NOMO-1 (cell line): ENCODE measurements at regions not wholly inside any gene's neighbourhood (a gene's known extent, or its start where the extent isn't known, plus 50 kb on each side); places are given as distances from the start of the nearest gene placed in this dataset.
A peak's percentile ranks its signal among the peaks of the same experiment; 100 is the strongest.
"Not testable (repeated sequence)": the region's sequence is repeated elsewhere in the genome, so short reads cannot be mapped to it uniquely, and the experiment has no call there.

ENCODE experiments used
- DNase-seq, 2 experiments: peaks; one replicate each; lab custom pipeline; 2025; ENCODE audit not compliant: unreplicated experiment in 2 of 2; lab: John Stamatoyannopoulos, UW

DNA sequence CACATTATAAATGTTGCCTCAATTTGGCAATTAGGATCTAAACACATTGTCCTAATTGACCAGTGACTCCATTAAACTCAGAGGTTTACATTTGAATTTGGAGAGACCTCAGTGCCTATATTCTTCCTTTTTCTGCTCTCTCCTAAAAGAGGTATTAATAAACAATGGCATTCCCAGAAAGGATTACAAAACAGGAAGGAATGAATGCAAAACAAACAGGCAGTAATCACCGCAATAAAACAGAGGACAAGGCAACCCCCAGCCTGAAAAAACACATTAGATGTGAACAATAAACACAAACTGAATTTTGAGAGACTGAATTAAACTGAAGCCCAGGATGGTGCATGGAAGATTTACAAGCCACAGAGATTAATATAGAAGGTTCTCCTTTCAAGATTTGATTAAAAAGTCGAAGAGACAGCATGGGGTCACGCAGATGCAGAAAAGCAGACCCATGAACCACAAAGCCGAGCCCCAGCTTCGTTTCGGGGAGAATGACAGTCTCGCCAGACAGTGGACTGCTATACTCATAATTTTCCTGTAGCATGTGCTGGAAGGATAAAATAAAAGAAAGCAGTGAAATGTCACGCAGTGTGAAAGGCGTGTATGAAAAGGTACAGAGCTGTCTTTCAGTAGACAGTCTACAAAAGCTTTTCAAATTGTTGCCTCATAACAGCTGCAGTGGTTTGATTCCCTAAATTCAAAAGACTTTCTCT lies 503.0 kb downstream of the LIG4 start:
- DNase-seq: no peak

DNA sequence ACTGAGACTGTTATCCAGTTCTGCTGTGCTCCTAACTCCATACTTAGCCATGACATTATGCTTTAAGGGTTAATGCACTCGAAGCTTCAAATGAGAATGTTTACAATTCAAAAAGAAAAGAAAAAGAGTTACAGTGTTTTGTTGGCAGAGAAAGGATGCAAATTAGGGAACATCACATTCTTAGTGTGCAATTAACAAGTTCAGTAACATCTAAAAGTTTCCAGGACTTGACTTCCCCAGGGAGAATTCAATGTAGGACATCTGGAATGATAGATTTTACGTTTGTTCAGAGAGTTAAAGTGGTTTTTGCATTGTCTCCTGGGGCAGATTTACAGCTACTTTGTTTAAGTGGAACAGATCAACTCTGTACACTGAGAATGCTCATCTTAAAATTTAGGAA lies 525.2 kb downstream of the LIG4 start:
- DNase-seq: no peak

DNA sequence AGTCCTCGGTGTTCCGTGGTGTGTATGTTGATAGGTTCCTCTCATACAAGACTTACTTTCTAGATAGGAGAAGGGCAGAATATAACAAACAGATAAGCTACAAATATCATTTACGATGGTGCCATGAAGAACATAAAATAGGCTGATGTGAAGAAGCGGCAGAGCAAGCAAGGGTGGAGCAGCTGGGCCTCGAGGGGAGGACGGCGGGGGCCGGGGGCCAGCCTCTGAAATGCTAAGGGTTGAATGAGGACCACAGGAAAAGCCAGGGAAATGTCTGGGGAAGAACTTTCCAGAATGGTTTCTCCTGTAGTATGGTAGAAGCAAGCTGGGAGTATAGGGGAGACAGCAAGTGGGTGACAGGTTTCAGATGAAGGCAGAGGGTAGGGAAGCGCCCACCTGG lies 529.5 kb downstream of the LIG4 start:
- DNase-seq: no peak

DNA sequence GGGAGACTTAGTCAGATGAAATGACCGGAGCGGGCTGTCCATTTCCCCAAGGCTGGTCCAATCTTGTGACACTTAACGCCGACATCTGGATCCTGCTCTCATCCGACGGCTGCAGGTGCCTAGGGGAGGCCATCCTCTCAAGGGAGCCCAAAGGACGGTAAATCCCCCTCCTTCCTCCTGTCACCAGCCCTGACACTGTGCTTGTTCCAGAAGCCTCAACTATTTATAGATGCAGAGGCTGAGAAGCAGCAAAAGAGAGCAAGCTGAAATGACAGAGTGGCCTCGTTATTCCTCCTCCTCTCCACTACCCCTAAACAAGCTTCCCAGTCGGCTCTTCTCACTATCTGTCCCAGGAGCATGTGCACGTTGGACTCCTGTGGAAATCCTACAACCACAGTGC lies 533.7 kb downstream of the LIG4 start:
- DNase-seq: no peak

DNA sequence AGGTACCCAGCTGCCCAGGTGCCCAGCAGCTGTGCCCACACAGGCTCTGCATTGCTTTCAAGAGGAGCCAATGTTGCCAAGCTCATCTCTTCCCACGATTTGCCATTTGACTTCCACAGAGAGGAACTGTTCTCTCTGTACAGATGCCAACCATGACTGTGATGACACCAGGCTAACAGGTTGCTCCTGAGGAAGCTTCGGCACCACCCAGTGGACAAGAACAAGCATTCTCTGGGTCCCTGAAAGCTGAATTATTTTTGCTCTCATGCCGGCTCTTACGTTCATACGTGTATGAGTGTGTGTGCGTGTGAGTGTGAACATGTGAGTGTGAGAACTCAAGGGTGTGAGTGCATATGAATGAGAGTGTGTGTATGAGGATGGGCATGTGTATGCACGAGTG lies 535.2 kb downstream of the LIG4 start:
- DNase-seq: no peak

DNA sequence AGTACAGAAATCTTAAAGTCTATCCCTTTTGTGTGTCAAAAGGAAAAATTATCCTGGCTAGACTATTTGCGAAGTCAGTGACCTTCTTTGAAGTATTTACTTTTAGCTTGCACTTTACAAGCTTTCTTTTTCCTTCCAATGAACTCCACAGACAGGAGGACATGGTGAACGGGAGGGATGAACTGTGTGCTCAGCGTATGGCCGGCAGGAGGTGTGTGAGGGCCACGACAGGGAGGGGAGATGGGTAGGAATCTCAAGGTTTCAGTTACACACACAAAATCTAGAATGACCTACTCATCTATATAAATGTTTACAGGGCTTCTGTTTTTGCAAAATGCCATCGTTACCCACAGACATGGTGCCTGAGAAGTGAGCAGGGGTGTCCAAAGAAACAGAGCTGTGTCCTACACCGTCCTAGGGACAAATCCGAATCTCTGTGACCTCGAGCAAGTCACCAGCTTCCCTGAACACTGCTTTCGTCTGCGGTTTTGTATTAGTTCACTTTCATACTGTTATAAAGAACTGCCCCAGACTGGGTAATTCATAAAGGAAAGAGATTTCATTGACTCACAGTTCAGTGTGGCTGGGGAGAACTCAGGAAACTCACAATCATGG lies 537.2 kb downstream of the LIG4 start:
- DNase-seq: no peak

DNA sequence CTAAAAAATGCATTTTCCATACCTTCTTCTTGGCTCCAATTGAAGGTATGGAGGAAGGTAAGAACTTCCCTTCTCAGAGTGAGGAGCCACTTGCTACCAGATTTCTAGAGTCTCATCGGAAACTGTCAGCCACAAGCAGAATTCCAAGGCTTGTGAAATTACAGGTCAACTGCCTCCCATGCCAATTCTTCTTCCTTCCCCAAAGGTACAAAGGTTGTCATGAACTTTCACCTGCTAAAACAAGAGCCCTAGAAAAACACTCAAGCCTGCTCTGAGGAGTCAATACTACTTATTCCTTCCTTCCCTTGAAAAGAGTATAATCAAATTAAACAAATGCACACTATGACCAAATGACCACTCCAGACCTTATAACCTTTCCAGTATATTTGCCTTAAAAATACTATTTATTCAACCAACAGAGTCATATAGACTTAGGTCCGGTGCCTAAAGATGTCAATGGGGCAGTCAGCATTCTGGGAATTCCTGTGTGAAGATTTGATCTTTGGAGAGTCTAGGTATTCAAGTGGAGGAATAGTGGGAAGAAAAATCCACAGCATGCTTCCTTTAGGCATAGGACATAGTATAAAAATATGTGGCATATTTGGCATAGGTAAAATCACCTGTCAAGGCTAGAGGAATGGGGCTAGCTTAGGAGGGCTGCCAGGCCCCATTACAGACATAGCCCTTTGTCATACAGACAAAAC lies 539.3 kb downstream of the LIG4 start:
- no peak for DNase-seq

DNA sequence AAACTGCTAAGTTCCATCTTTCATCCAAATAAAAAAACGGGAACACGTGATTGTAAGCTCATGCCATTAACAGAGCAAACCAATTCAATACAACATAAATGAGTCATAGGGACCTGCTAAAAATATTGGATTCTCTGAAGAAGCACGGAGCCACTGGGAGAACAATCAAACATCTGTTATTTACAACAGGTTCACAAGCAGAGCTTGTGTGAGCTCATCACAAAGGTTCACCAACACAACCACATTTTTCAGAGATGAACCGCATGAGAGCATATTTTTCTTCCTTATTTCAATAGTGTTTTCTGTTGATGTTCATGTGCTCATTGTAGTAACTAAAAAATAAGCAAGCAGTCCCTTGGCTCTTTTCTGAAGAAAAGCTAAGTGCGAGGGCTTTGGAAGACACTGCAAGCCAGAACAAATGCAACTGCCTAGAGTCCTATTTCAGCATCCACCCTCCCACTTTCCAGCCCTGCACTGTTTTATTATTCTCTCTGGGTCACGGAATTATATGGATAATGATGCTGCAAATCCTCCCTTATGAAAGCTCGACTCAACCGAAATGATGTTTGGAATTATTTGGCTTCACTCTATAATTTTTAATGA lies 545.8 kb downstream of the LIG4 start:
- no peak for DNase-seq

DNA sequence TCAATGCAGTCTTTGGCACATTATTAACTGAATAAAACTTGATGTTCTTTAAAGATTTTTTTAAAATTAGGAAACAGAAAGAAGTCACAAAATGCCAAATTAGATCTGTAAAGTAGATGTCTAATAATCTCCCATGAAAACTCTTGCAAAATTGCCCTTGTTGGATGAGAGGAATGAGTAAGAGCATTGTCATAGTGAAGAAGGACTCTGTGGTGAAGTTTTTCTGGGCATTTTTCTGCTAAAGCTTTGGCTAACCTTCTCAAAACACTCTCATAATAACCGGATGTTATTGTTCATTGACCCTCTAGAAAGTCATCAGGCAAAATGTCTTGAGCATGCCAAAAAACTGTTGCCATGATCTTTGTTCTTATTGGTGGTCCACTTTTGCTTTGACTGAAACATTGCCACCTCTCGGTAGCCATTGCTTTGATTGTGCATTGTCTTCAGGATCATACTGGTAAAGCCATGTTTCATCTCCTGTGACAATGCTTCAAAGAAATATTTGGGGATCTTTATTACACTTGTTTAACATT lies 549.3 kb downstream of the LIG4 start:
- DNase-seq: no peak

DNA sequence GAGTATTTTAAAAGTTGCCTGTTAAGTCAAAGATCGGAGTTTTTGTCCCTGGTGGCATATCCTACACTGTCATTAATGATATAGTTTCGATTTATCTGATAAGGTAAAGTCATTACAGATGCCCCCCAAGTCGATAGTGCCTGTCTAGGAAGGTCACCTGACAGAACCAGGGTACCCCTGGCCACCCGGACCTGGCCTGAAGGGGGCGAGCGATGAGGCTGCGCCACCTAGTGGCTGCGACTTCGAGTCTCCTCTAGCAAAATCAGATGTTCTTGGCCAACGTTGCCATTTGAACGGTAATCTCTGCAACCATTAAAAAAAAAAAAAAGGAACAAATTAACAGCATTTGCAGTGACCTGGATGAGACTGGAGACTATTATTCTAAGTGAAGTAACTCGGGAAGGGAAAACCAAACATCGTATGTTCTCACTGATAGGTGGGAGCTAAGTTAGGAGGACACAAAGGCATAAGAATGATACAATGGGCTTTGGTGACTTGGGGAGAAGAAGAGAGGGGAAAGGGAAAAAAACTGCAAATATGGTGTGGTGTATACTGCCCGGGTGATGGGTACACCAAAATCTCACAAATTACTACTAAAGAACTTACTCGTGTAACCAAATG lies 565.1 kb downstream of the LIG4 start:
- DNase-seq: peak in 1 of 2 experiments; percentile 0

DNA sequence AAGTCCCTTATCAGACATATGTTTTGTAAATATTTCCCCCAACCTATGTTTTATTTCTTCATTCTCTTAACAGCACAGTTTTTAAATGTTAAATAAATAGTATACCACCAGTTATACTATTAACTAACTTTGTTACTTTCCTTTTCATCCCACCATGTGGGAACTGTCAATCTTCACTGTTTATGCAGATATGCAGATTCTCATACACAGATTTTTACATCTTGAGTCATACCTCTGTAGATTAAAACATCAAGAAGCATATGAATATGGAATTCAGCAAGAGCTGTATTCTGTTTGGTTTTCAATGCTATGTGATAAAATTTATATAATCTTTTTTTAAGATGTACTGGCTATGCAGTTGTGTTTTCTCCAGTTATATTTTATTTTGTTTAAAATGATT lies 566.3 kb downstream of the LIG4 start:
- no peak for DNase-seq

DNA sequence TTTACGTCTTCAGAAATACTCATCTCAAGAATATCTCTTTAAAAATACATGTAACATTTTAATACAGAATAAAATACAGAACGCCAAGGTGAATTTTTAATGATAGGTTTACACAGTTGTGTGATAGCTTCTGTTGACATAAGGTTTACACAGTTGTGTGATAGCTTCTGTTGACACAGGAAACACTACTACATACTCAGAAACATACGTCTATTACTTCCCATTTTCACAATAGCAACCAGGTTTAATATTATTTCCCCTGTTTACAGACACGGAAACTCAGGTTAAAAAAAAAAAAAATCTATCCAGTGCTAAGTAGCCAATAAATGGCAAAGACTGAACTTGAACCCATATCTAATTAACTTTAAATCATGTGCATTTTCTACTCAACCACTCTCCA lies 571.2 kb downstream of the LIG4 start:
- no peak for DNase-seq

DNA sequence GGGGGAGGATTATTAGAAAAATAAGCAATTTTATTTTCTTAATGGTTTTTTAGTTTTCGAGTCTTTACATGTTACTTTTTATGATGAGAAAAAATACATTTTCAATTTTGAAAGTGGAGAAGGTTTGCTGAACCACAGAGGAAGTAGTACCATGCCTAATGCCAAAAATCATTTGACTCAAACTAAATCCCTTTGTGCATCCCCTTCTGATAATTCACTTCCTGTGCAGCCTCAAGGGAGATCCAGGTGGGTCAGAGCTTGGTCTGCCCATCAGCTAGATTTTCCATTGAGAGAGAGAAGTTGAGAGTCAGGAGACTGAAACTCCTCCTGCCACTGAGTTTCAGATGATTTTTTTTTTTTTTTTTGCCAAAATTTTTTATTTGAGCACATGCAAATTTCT lies 571.7 kb downstream of the LIG4 start:
- DNase-seq: no peak

DNA sequence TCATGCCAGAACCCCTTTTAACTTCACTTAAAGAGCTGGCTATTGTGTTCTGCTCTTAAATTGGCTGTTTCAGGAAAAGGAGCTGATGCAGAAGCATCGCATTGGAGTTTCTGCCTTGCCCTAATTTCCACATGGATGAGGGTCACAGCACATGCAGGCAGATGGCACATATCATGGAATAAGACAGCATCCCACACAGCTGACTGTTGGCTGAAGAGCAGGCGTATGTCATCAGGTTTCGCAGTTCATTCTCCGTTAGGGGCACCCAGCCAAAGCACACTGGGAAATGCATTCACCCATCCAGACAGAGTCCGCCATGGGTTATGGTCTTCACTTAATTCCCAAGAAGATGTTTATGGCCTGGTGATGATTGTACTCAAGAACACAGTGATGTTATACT lies 572.5 kb downstream of the LIG4 start:
- DNase-seq: no peak

DNA sequence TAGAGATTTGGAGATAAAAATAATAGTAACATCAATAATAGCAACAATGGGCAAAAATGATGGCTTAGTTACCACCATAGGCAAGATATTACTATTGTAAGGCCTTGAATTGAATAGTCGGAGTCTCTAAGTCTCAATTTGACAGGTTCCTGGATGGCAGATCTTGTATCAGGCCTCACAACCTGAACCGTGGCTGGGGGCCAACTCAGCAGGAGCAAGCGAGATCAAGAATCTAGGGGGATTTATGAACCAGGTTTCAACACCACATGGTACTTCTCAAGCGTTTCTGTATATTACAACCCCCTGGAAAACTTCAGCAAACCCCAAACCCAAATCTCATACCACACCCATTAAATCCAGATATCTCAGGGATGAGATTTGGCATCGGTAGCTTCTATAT lies 573.8 kb downstream of the LIG4 start:
- no peak for DNase-seq

DNA sequence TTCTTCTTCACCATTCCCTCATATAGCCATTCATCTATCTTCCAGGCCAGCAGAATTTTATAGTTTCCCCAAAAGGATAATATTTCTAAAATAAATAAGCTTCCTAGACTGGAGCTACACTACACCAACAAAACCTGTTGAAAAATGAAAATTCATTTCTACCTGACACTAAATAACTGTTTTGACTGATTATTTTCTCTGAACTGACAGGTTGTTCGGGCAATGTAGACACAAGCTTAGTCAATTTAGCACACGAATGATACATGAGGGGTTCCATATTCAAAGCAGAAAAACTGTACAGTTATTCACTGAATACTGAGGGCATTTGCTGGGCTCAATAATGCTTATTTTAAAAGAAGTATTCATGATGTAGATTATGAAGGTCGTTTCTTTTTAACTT lies 589.7 kb downstream of the LIG4 start:
- DNase-seq: no peak

DNA sequence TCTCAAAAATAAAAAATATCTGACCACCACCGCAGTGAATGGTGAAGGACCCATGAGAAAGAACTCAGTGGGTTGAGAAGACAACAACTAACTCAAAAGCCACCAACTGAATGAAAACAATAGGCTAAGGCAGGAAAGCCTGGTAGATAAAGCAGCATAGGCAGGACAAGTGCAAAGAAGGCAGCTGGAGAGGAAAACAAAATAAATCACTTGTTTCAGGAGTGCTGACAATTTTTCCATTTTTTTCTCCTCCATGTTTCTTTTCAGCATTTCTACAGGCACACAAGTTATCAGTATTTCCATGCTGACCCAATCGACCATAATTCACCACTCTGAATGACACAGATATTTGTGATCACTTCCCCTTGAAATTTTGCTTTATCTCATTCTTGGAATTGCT lies 597.8 kb downstream of the LIG4 start:
- DNase-seq: no peak

DNA sequence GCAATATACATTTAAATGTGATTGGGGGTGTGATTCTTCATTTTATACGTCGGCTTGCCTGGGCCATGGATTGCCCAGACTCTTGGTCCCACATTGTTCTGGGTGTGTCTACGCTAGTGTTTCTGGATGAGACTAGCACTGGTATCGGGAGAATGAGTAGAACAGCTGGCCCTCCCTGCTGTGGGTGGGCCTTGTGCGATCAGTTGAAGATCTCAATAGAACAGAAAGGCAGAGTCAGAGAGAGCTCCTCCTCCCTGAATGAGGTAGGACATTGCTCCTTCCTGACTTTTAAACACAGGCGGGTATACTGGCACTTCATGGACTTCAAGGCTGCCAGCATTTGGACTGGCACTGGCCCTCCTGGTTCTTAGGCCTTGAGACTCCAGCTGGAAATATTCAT lies 603.0 kb downstream of the LIG4 start:
- no peak for DNase-seq

DNA sequence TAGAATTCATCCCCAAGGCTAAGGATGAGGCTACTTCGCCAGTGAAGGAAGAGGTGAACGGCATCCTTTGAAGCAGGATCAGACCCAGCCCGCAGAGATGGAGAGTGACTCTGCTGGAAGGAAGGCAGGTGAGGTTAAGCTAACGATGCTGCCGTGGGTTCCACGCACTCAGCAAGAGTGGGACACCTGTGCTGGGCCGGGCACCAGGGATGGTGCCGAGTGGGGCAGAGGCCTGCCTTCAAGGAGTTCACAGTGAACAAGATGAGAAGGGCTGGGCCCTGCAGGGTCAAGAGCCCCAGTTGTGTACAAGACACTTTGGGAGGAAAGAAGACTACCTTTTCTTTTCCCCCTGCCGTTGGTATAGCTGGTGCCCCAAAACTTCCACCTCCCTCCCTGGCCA lies 606.6 kb downstream of the LIG4 start:
- no peak for DNase-seq

DNA sequence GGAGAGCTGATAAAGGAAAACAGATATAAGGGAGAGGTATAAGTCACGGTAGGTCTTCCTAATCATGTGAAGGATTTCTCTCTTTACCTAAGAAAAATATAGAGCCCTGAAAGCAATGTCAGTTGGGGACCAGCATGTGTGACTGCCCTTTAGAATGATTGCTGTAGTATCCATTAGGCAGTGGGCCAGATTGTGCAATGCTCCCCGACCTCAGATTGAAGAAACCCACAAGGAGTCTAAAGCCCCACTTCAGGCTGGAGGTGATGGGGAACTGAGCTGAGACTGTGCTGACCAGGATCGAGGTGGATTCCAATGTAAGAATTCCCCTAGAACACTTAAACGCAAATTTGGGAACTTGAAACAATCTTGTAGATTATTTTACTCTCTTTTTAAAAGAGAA lies 614.4 kb downstream of the LIG4 start:
- DNase-seq: no peak

DNA sequence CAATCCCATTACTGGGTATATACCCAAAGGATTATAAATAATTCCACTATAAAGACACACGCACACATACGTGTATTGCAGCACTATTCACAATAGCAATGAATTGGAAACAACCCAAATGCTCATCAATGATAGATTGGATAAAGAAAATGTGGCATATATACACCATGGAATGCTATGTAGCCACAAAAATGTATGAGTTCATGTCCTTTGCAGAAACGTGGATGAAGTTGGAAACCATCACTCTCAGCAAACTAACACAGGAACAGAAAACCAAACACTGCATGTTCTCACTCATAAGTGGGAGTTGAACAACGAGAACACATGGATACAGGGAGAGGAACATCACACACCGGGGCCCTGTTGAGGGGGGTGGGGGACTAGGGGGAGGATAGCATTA lies 619.0 kb downstream of the LIG4 start:
- DNase-seq: not testable (repeated sequence)
